ENCODE measurements at regions not wholly inside any gene's neighbourhood (a gene's known extent, or its start where the extent isn't known, plus 50 kb on each side); places are given as distances from the start of the nearest gene placed in this dataset.

- DNase-seq = no peak
Measured at GRCh38 chr12:24020397-24021163, 71.1 kb upstream of the SOX5 start.

DNA sequence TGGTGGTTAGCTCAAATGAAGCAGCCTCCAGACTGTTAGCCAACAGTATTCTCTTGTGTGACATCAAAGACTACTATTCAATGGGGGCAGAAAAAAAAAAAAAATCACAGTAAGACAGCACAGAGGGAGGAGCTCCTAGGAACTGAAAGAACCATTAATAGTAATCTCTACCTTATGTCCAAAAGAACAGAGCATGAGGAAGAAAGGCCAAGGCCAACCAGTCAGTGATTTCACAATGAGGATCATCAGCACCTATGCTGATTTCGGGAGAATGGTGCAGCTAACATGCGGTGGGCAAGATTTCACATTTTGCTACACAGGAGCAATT is 66.3 kb upstream of the SOX5 start:
- DNase-seq = no peak

DNA sequence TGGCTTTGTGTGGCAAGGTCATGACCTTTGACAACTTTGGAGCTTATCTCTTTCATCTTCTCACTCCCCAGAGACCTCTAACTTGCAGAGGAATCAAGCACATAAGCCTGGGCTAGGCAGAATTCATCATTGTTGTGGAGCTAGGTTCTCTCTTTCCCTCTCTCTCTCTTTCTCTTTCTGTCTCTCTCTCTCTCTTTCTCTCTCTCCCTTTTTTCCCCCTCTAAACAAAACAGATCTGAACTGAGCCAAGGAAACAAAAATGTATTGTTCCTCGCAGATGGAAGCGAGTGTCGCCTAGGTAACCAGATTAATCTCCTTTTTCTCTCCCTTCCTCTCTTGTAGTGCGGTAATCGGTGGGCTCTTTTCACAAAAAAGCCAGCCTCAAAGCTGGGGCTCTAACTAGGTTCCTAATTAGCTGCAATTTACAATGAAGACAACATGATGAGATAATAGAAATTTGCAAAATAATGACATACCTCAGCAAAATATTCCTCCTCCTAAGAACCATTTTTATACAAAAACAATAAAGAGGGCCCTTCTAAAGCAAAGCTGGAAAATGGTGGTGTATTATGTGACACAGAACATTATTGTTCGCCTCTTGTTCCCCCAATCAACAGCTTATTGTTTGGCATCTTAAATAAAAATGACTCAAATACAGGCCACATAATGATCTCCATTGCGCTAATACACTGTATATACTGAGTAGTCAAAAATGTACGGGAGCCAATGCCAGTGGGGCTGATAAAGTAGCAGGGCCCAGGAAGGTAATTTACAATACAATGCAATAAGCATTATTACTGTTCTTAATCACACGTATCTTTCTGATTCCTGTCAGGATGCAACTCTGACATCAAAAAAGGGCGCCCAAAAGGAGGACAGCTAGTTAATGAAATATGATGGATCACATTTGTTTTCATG is 65.7 kb upstream of the SOX5 start:
- DNase-seq = no peak

GRCh38 chr12:24014240-24014639 is 64.8 kb upstream of the SOX5 start:
- no peak for DNase-seq

- DNase-seq = no peak
Measured at GRCh38 chr12:24012528-24012927, 63.1 kb upstream of the SOX5 start.

- DNase-seq = no peak
Measured at GRCh38 chr12:24011927-24012507, 62.5 kb upstream of the SOX5 start.

DNA sequence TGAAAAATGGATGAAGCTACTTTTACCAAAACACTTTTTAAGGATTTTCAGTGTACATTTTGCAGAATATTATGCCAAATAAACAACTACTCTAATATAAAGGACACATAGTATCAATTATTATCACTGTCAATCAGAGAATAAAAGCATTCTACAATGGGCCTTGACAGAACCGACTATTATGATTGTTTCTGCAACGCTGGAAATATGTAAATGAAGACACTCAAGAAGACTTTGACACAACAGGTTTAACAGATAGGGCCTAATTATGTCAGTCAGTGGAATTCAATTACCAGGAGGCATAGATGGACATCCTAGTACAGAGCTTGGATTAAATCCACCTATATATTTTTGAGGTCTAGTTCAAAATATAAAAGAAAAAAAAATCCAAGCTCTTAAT is 58.7 kb upstream of the SOX5 start:
- DNase-seq = no peak

All from NCI-H1417 treated with DMSO at 0.1 percent for 48 hours (cell line).